NCI-H2227 treated with DMSO at 0.1 percent for 48 hours (cell line): ENCODE measurements at regions not wholly inside any gene's neighbourhood (a gene's known extent, or its start where the extent isn't known, plus 50 kb on each side); places are given as distances from the start of the nearest gene placed in this dataset.
"Not testable (repeated sequence)": the region's sequence is repeated elsewhere in the genome, so short reads cannot be mapped to it uniquely, and the experiment has no call there.

Source experiments
- DNase-seq: peaks from one replicate; lab custom pipeline; 2025; lab: John Stamatoyannopoulos, UW

- no peak for DNase-seq
Measured at GRCh38 chr6:105881608-105882007, 204.5 kb upstream of the PRDM1 start.

GRCh38 chr6:105880030-105880492 lies 206.1 kb upstream of the PRDM1 start:
- DNase-seq: no peak

GRCh38 chr6:105879146-105879545 lies 207.0 kb upstream of the PRDM1 start:
- DNase-seq: no peak

GRCh38 chr6:105875974-105876640 lies 210.0 kb upstream of the PRDM1 start:
- DNase-seq: peak; percentile 22

GRCh38 chr6:105874835-105875626 lies 211.1 kb upstream of the PRDM1 start:
- DNase-seq: no peak

GRCh38 chr6:105873799-105874198 lies 212.3 kb upstream of the PRDM1 start:
- no peak for DNase-seq

- no peak for DNase-seq
Measured at GRCh38 chr6:105873211-105873704, 212.9 kb upstream of the PRDM1 start.

GRCh38 chr6:105872249-105872648 lies 213.9 kb upstream of the PRDM1 start:
- no peak for DNase-seq

- no peak for DNase-seq
Measured at GRCh38 chr6:105871542-105871941, 214.6 kb upstream of the PRDM1 start.

GRCh38 chr6:105869835-105870440 lies 216.2 kb upstream of the PRDM1 start:
- no peak for DNase-seq

GRCh38 chr6:105868823-105869460 lies 217.2 kb upstream of the PRDM1 start:
- DNase-seq: no peak

- no peak for DNase-seq
Measured at GRCh38 chr6:105867821-105868220, 218.3 kb upstream of the PRDM1 start.

- no peak for DNase-seq
Measured at GRCh38 chr6:105867277-105867676, 218.9 kb upstream of the PRDM1 start.

GRCh38 chr6:105862936-105863607 lies 223.1 kb upstream of the PRDM1 start:
- DNase-seq: no peak

GRCh38 chr6:105860927-105861326 lies 225.2 kb upstream of the PRDM1 start:
- not testable (repeated sequence) for DNase-seq

GRCh38 chr6:105859457-105859856 lies 226.7 kb upstream of the PRDM1 start:
- DNase-seq: no peak

- DNase-seq: not testable (repeated sequence)
Measured at GRCh38 chr6:105858639-105859038, 227.5 kb upstream of the PRDM1 start.

- DNase-seq: no peak
Measured at GRCh38 chr6:105855433-105855832, 230.7 kb upstream of the PRDM1 start.

- DNase-seq: not testable (repeated sequence)
Measured at GRCh38 chr6:105853979-105854378, 232.2 kb upstream of the PRDM1 start.

GRCh38 chr6:105851606-105852005 lies 234.5 kb upstream of the PRDM1 start:
- no peak for DNase-seq

- no peak for DNase-seq
Measured at GRCh38 chr6:105851113-105851580, 235.0 kb upstream of the PRDM1 start.
